PC-3 (cell line): ENCODE measurements at regions not wholly inside any gene's neighbourhood (a gene's known extent, or its start where the extent isn't known, plus 50 kb on each side); places are given as distances from the start of the nearest gene placed in this dataset.

Source experiments
- ATAC-seq: fragments of 200-7000 bp; cut with Tn5 transposase; 2 replicates; pipeline ENCODE4 v1.9.1; 2020; ENCODE audit warnings: mild to moderate bottlenecking, moderate library complexity
- BruUV-seq: library from RNA; stranded (reverse); fragments of 400-500 nt; replicated peaks from 2 replicates; lab custom pipeline; 2021; lab: Mats Ljungman, UMichigan
- CTCF ChIA-PET: fragments of 300-600 bp; sonication (Branson Sonifier 250); formaldehyde crosslinking; loops from one replicate; lab custom pipeline; 2022; ENCODE audit warnings: antibody characterized with exemption; lab: Charles Lee
- POLR2A ChIA-PET: fragments of 300-600 bp; sonication (Branson Sonifier 250); formaldehyde crosslinking; loops from one replicate; lab custom pipeline; 2022; ENCODE audit warnings: antibody characterized with exemption; ENCODE audit not compliant: unreplicated experiment; lab: Charles Lee
- DNase-seq: peaks from one replicate; pipeline ENCODE4 v3.0.0-alpha.2; 2015
- H2AFZ ChIP-seq: fragments of 300-600 bp; sonication (generic); 2 replicates; pipeline ENCODE4 v1.6.0; 2016; ENCODE audit warnings: antibody characterized with exemption, low read length
- H3F3A ChIP-seq: fragments of 300-600 bp; sonication (generic); one replicate; pipeline ENCODE4 v1.6.0; 2017; ENCODE audit warnings: antibody characterized with exemption, low read length, control low read depth, mild to moderate bottlenecking; ENCODE audit not compliant: unreplicated experiment
- H3K27ac ChIP-seq: fragments of 300-600 bp; sonication (generic); 2 replicates; pipeline ENCODE4 v1.5.1; 2016; ENCODE audit warnings: mild to moderate bottlenecking, low read length
- H3K27me3 ChIP-seq: fragments of 300-600 bp; sonication (generic); 2 replicates; pipeline ENCODE4 v1.6.1; 2016; ENCODE audit warnings: low read length, mixed read lengths
- H3K36me3 ChIP-seq: fragments of 300-600 bp; sonication (generic); 2 replicates; pipeline ENCODE4 v1.6.1; 2016; ENCODE audit warnings: low read depth, mixed run types, low read length, mixed read lengths
- H3K4me1 ChIP-seq: fragments of 300-600 bp; sonication (generic); 2 replicates; pipeline ENCODE4 v1.5.1; 2016; ENCODE audit warnings: low read length; ENCODE audit not compliant: insufficient read depth
- H3K4me2 ChIP-seq: fragments of 300-600 bp; sonication (generic); 2 replicates; pipeline ENCODE4 v1.6.0; 2016; ENCODE audit warnings: low read length
- H3K4me3 ChIP-seq: fragments of 300-600 bp; sonication (generic); 2 replicates; pipeline ENCODE4 v1.5.1; 2016; ENCODE audit warnings: mild to moderate bottlenecking, low read length, mixed read lengths
- H3K79me2 ChIP-seq: fragments of 300-600 bp; sonication (generic); 2 replicates; pipeline ENCODE4 v1.6.1; 2017; ENCODE audit warnings: low read length, mixed read lengths
- H3K9ac ChIP-seq: fragments of 300-600 bp; sonication (generic); 2 replicates; pipeline ENCODE4 v1.6.0; 2016; ENCODE audit warnings: mild to moderate bottlenecking, low read length
- H3K9me2 ChIP-seq: fragments of 300-600 bp; sonication (generic); replicated peaks from 2 replicates; pipeline ENCODE4 v1.6.1; 2016; ENCODE audit warnings: mixed run types, low read length, mixed read lengths
- H3K9me3 ChIP-seq: fragments of 300-600 bp; sonication (generic); 2 replicates; pipeline ENCODE4 v1.6.1; 2016; ENCODE audit warnings: low read length, mixed read lengths
- H4K20me1 ChIP-seq: fragments of 300-600 bp; sonication (generic); 2 replicates; pipeline ENCODE4 v1.6.1; 2016; ENCODE audit warnings: low read length, mixed read lengths
- EZH2 ChIP-seq: fragments of 300-600 bp; sonication (generic); IDR thresholded peaks from one replicate; pipeline ENCODE4 v1.6.1; 2017; ENCODE audit warnings: antibody characterized with exemption, mild to moderate bottlenecking, low read length; ENCODE audit not compliant: unreplicated experiment
- EZH2phosphoT487 ChIP-seq: fragments of 300-600 bp; sonication (generic); IDR thresholded peaks from 2 replicates; pipeline ENCODE4 v1.6.1; 2018; ENCODE audit warnings: mild to moderate bottlenecking, antibody characterized with exemption, low read length, borderline replicate concordance
- intact Hi-C: fragments of 100-400 bp; cut with micrococcal nuclease; formaldehyde crosslinking; loops from 2 replicates; pipeline ENCODE4 v1.9.0; 2023
- TF ChIP-seq, protein P1 (sequence below): fragments of 300-600 bp; sonication (generic); conservative IDR thresholded peaks from 2 replicates; pipeline ENCODE4 v1.5.1; 2017; ENCODE audit warnings: antibody characterized with exemption, low read depth, mild to moderate bottlenecking, low read length

DNA sequence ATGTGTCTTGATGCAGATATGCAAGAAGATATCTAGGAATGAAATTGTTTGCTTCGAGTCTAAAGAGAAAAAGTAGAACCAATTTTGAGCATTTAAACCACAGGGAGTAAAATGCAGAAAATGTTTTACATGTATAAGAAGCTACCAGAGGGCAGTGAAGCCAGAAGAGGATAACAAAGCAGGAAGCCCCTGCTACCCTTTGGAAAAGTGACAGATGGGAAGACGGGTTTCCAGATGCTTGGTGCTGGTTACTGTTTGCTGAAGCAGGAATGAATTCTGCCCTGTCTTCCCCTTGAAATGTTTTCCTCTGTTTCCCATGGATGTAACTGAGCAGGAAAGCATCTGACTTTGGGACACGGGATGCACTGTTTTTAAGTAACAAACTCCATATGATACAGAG, 822.2 kb downstream of the MRPL39 start:
- BruUV-seq = no TSS peak
- CTCF ChIA-PET = no interaction called here
- Histone ChIP-seq H3K4me3 (no peak overlapping the region), H3K9me2 (no peaks in the 10 kb centered on the region), H4K20me1 (no peaks in the 10 kb centered on the region), H3K9me3 (no peaks in the 10 kb centered on the region), H2AFZ (0 out of 2 replicates have a peak overlapping the region, but pooled peaks have one; percentile 9), H3F3A (no peaks in the 10 kb centered on the region), H3K79me2 (no peaks in the 10 kb centered on the region), H3K9ac (no peak overlapping the region), H3K4me2 (no peak overlapping the region), H3K36me3 (no peaks in the 10 kb centered on the region), H3K27ac (no peak overlapping the region), H3K27me3 (no peaks in the 10 kb centered on the region), H3K4me1 (no peaks in the 10 kb centered on the region)
- TF ChIP-seq, protein P1, sequence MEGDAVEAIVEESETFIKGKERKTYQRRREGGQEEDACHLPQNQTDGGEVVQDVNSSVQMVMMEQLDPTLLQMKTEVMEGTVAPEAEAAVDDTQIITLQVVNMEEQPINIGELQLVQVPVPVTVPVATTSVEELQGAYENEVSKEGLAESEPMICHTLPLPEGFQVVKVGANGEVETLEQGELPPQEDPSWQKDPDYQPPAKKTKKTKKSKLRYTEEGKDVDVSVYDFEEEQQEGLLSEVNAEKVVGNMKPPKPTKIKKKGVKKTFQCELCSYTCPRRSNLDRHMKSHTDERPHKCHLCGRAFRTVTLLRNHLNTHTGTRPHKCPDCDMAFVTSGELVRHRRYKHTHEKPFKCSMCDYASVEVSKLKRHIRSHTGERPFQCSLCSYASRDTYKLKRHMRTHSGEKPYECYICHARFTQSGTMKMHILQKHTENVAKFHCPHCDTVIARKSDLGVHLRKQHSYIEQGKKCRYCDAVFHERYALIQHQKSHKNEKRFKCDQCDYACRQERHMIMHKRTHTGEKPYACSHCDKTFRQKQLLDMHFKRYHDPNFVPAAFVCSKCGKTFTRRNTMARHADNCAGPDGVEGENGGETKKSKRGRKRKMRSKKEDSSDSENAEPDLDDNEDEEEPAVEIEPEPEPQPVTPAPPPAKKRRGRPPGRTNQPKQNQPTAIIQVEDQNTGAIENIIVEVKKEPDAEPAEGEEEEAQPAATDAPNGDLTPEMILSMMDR = no peak
- TF ChIP-seq EZH2phosphoT487 = no peak
- no peak for TF ChIP-seq EZH2
- intact Hi-C loops = no loop called here
- POLR2A ChIA-PET = no interaction called here
- ATAC-seq (no peak), DNase-seq (no peak)

DNA sequence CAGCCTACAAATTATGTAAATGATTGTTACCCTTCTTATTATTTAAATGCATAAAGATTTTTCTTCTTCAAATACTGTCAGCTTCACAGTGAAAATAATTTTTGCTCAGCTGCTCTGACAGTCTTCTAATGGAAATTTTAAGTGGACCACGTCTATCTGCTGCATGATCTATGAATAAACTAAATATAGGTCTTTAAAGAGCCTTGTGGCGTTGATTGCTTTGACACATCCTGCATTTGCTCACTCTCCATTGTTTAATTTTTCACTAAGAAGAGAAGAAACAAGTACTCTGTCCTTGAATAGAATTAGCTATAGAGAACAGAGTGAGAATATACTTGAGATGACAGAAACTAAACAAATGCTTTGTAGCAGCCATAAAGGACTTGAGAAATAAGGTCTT, 826.1 kb downstream of the MRPL39 start:
- Histone ChIP-seq H3K27me3 (no peaks in the 10 kb centered on the region), H2AFZ (no peak overlapping the region), H3K79me2 (no peaks in the 10 kb centered on the region), H3K4me2 (no peak overlapping the region), H3K9ac (no peak overlapping the region), H3K9me3 (no peaks in the 10 kb centered on the region), H3K36me3 (no peaks in the 10 kb centered on the region), H3K9me2 (no peaks in the 10 kb centered on the region), H3K4me3 (no peak overlapping the region), H3K4me1 (no peaks in the 10 kb centered on the region), H3K27ac (no peak overlapping the region), H3F3A (no peaks in the 10 kb centered on the region), H4K20me1 (no peaks in the 10 kb centered on the region)
- intact Hi-C loops = no loop called here
- ATAC-seq = no peak
- no peak for TF ChIP-seq EZH2
- TF ChIP-seq, protein P1 = no peak
- TF ChIP-seq EZH2phosphoT487 = no peak
- no TSS peak for BruUV-seq
- POLR2A ChIA-PET = no interaction called here
- DNase-seq = no peak
- CTCF ChIA-PET = no interaction called here

DNA sequence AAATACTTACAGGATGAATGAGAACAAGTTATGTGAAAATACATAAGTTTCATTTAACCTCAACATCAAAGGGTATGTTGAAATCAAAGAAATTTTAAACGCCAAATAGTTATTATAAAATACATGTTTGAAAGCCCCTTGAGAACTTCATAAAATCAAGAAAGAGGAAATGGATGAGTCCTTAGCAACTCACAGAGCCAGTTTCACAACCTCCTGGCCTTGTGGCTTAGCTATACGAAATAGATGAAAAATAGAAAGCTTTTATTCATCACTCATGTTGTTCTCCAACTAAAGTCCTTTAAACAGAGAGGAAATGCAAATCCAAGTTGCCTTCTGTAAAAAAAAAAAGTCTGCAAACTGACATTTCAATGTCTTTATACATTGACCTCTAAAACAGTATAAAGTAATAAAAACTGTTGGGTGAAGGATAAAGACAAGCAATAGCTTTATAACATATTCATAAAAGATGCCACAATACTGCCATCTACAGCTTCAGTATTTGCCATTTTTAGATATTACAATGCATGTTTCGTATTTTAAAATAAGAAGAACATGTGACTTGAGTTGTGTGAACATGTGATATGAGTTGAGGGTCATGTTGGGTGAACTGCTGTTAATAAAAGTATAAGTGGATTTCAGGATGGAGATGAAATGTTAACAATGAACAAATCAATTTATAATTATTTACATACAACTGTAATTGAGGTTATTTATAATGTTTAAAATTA, 847.8 kb downstream of the MRPL39 start:
- ATAC-seq (peak; percentile 37; the same call in 1 of the 2 replicates), DNase-seq (peak; percentile 40)
- ChIA-PET POLR2A (interaction anchor here (0.6 kb wide), 1 partner anchor 14 kb away, joined by 5 read pairs; no protein-coding TSS in a partner anchor), CTCF (interaction anchor here (0.6 to 0.7 kb wide), 5 partner anchors 12 to 248 kb away, joined by 3 to 5 read pairs (median 4); no protein-coding TSS in a partner anchor)
- Histone ChIP-seq H3K27me3 (no peaks in the 10 kb centered on the region), H3K79me2 (no peaks in the 10 kb centered on the region), H3F3A (no peaks in the 10 kb centered on the region), H3K27ac (no peak overlapping the region), H3K9me3 (0 out of 2 replicates have a peak, but pooled peaks cover 1% of the 10 kb centered on the region), H2AFZ (no peak overlapping the region), H3K4me3 (no peak overlapping the region), H3K9me2 (no peaks in the 10 kb centered on the region), H3K4me1 (no peaks in the 10 kb centered on the region), H3K4me2 (no peak overlapping the region), H3K9ac (no peak overlapping the region), H3K36me3 (no peaks in the 10 kb centered on the region), H4K20me1 (no peaks in the 10 kb centered on the region)
- TF ChIP-seq, protein P1 = peak; percentile 41; the same call in 1 of the 2 replicates
- no peak for TF ChIP-seq EZH2phosphoT487
- intact Hi-C loops = loop anchor here (5.0 kb wide), 1 partner anchor 242 kb away; no protein-coding TSS in a partner anchor
- BruUV-seq = no TSS peak
